GM06990 (cell line): ENCODE measurements at regions not wholly inside any gene's neighbourhood (a gene's known extent, or its start where the extent isn't known, plus 50 kb on each side); places are given as distances from the start of the nearest gene placed in this dataset.
"Not testable (repeated sequence)": the region's sequence is repeated elsewhere in the genome, so short reads cannot be mapped to it uniquely, and the experiment has no call there.

ENCODE experiments used
- DNase-seq: peaks from one replicate; pipeline ENCODE4 v3.0.0-alpha.2; 2011; ENCODE audit not compliant: insufficient read length; ENCODE audit errors: extremely low read depth
- H3K27me3 ChIP-seq: replicated peaks from 2 replicates; pipeline ENCODE4 v1.6.0; 2011; ENCODE audit warnings: low read length; ENCODE audit not compliant: control insufficient read depth, insufficient read depth
- H3K36me3 ChIP-seq: 2 replicates; pipeline ENCODE4 v1.5.1; 2011; ENCODE audit warnings: low read length; ENCODE audit not compliant: control insufficient read depth, insufficient read depth
- H3K4me3 ChIP-seq: replicated peaks from 2 replicates; pipeline ENCODE4 v1.5.1; 2011; ENCODE audit warnings: low read depth, mild to moderate bottlenecking, control low read depth, low read length
- CTCF ChIP-seq: IDR thresholded peaks from 2 replicates; pipeline ENCODE4 v1.5.1; 2011; ENCODE audit warnings: low read length, control low read depth, mild to moderate bottlenecking, inconsistent platforms; ENCODE audit not compliant: insufficient read depth, poor library complexity, severe bottlenecking

- TF ChIP-seq CTCF, result no peak
- DNase-seq, result no peak
- Histone ChIP-seq H3K27me3 (no peaks in the 10 kb centered on the region), H3K36me3 (no peaks in the 10 kb centered on the region), H3K4me3 (no peak overlapping the region)
Observed at GRCh38 chr12:68537571-68537970, 73.1 kb upstream of the RAP1B start.

GRCh38 chr12:68538726-68539614 lies 71.7 kb upstream of the RAP1B start:
- Histone ChIP-seq H3K4me3 (no peak overlapping the region), H3K36me3 (no peaks in the 10 kb centered on the region), H3K27me3 (no peaks in the 10 kb centered on the region)
- no peak for TF ChIP-seq CTCF
- DNase-seq, result peak; percentile 40

GRCh38 chr12:68539615-68539952 lies 71.1 kb upstream of the RAP1B start:
- no peaks in the 10 kb centered on the region for H3K36me3 ChIP-seq
- H3K4me3 ChIP-seq, result no peak overlapping the region
- no peak for TF ChIP-seq CTCF
- no peak for DNase-seq
- no peaks in the 10 kb centered on the region for H3K27me3 ChIP-seq

GRCh38 chr12:68540768-68541167 lies 69.9 kb upstream of the RAP1B start:
- not testable (repeated sequence) for H3K27me3 ChIP-seq, DNase-seq, H3K4me3 ChIP-seq, H3K36me3 ChIP-seq

- not testable (repeated sequence) for H3K4me3 ChIP-seq, DNase-seq, H3K27me3 ChIP-seq, H3K36me3 ChIP-seq
Observed at GRCh38 chr12:68547318-68547717, 63.4 kb upstream of the RAP1B start.

GRCh38 chr12:68552605-68553195 lies 58.0 kb upstream of the RAP1B start:
- H3K27me3 ChIP-seq, H3K36me3 ChIP-seq, DNase-seq, H3K4me3 ChIP-seq: not testable (repeated sequence)

GRCh38 chr12:68557011-68557730 lies 53.5 kb upstream of the RAP1B start:
- H3K36me3 ChIP-seq, result no peaks in the 10 kb centered on the region
- H3K27me3 ChIP-seq, result no peaks in the 10 kb centered on the region
- no peak for DNase-seq
- H3K4me3 ChIP-seq, result no peak overlapping the region
- no peak for TF ChIP-seq CTCF
